Panc1 (cell line): ENCODE measurements at regions not wholly inside any gene's neighbourhood (a gene's known extent, or its start where the extent isn't known, plus 50 kb on each side); places are given as distances from the start of the nearest gene placed in this dataset.

Experiments
- ATAC-seq: fragments of 200-7000 bp; cut with Tn5 transposase; 2 replicates; pipeline ENCODE4 v1.9.1; 2020; ENCODE audit warnings: mild to moderate bottlenecking, moderate library complexity
- BruUV-seq: library from RNA; stranded (reverse); fragments of 400-500 nt; replicated peaks from 2 replicates; lab custom pipeline; 2021; lab: Mats Ljungman, UMichigan
- CTCF ChIA-PET: fragments of 300-600 bp; sonication (Branson Sonifier 250); formaldehyde crosslinking; loops from one replicate; lab custom pipeline; 2022; ENCODE audit warnings: antibody characterized with exemption; lab: Charles Lee
- POLR2A ChIA-PET: fragments of 300-600 bp; sonication (Branson Sonifier 250); formaldehyde crosslinking; loops from one replicate; lab custom pipeline; 2022; ENCODE audit warnings: antibody characterized with exemption; lab: Charles Lee
- DNase-seq: peaks from one replicate; pipeline ENCODE4 v3.0.0-alpha.2; 2010; ENCODE audit warnings: low read depth, low spot score
- H3K27ac ChIP-seq: 2 replicates; pipeline ENCODE4 v1.5.1; 2011; ENCODE audit warnings: mild to moderate bottlenecking, low read length, inconsistent platforms
- H3K27me3 ChIP-seq: fragments of 200-500 bp; sonication (Bioruptor generic); 2 replicates; pipeline ENCODE4 v1.6.0; 2014; ENCODE audit warnings: low read length, inconsistent platforms; ENCODE audit not compliant: control insufficient read depth, insufficient read depth
- H3K36me3 ChIP-seq: fragments of 200-500 bp; sonication (Bioruptor generic); 2 replicates; pipeline ENCODE4 v1.5.1; 2014; ENCODE audit warnings: inconsistent platforms, mild to moderate bottlenecking, low read length, moderate library complexity; ENCODE audit not compliant: control insufficient read depth, insufficient read depth
- H3K4me1 ChIP-seq: 2 replicates; pipeline ENCODE4 v1.5.1; 2011; ENCODE audit warnings: inconsistent platforms, mild to moderate bottlenecking, low read length, moderate library complexity; ENCODE audit not compliant: control insufficient read depth, insufficient read depth
- H3K4me3 ChIP-seq, 2 experiments: 2 replicates each; pipeline ENCODE4 v1.5.1; 2011 to 2012; ENCODE audit warnings: low read depth in 2 of 2, low read length in 2 of 2, mild to moderate bottlenecking in 2 of 2, inconsistent platforms in 1 of 2, moderate library complexity in 1 of 2
- H3K9me3 ChIP-seq: fragments of 200-500 bp; sonication (Bioruptor generic); 2 replicates; pipeline ENCODE4 v1.5.1; 2014; ENCODE audit warnings: low read depth, mild to moderate bottlenecking, inconsistent platforms, low read length, moderate library complexity; ENCODE audit not compliant: control insufficient read depth, insufficient read depth
- CTCF ChIP-seq: fragments of 450-650 bp; IDR thresholded peaks from 2 replicates; pipeline ENCODE4 v1.5.1; 2017; ENCODE audit warnings: mild to moderate bottlenecking
- POLR2AphosphoS5 ChIP-seq: IDR thresholded peaks from 2 replicates; pipeline ENCODE4 v1.6.1; 2012; ENCODE audit warnings: mild to moderate bottlenecking, low read depth, low read length, moderate library complexity
- REST ChIP-seq, 2 experiments: IDR thresholded peaks; 2 replicates each; pipeline ENCODE4 v1.6.1; 2011 to 2012; ENCODE audit warnings: low read depth in 2 of 2, control low read depth in 1 of 2, low read length in 1 of 2, mild to moderate bottlenecking in 1 of 2, moderate library complexity in 1 of 2; ENCODE audit not compliant: insufficient read depth in 1 of 2
- SIN3A ChIP-seq: IDR thresholded peaks from 2 replicates; pipeline ENCODE4 v1.6.1; 2012; ENCODE audit warnings: low read depth, mild to moderate bottlenecking, low read length, moderate library complexity, borderline replicate concordance; ENCODE audit not compliant: insufficient read depth
- TCF7L2 ChIP-seq: IDR thresholded peaks from 2 replicates; pipeline ENCODE4 v1.6.1; 2011; ENCODE audit warnings: mild to moderate bottlenecking, low read depth, low read length, inconsistent platforms
- in situ Hi-C: cut with HindIII; loops from 2 replicates; pipeline ENCODE4 v1.10.0; 2016; ENCODE audit warnings: low sequenced_read_pairs, low pct_unique_long_range_greater_than_20kb
- intact Hi-C: fragments of 100-400 bp; cut with micrococcal nuclease; formaldehyde crosslinking; loops from one replicate; pipeline ENCODE4 v1.10.0; 2022; ENCODE audit not compliant: unreplicated experiment

GRCh38 chr18:40932862-40933261 is 1022.2 kb upstream of the PIK3C3 start:
- CTCF ChIA-PET, result no interaction called here
- ATAC-seq, result no peak
- Histone ChIP-seq H3K9me3 (no peaks in the 10 kb centered on the region), H3K27me3 (no peaks in the 10 kb centered on the region), H3K27ac (no peak overlapping the region), H3K36me3 (no peaks in the 10 kb centered on the region), H3K4me1 (no peaks in the 10 kb centered on the region), H3K4me3 (no peak overlapping the region)
- TF ChIP-seq CTCF (no peak), TCF7L2 (no peak), SIN3A (no peak), REST (IDR thresholded peaks at IDR 0.05; ENCODE audit: insufficient read depth in 1 of 2, low read depth in 2 of 2, low read length in 1 of 2) (no peak), POLR2AphosphoS5 (no peak)
- in situ Hi-C loops, result no loop called here
- intact Hi-C loops, result no loop called here
- BruUV-seq, result no TSS peak
- POLR2A ChIA-PET, result no interaction called here
- DNase-seq, result no peak

- Histone ChIP-seq H3K36me3 (no peaks in the 10 kb centered on the region), H3K4me1 (no peaks in the 10 kb centered on the region), H3K4me3 (no peak overlapping the region), H3K9me3 (no peaks in the 10 kb centered on the region), H3K27me3 (no peaks in the 10 kb centered on the region), H3K27ac (no peak overlapping the region)
- no peak for ATAC-seq
- in situ Hi-C loops (no loop called here), intact Hi-C loops (no loop called here)
- no peak for DNase-seq
- ChIA-PET CTCF (interaction anchor here (0.6 kb wide), 1 partner anchor 109 kb away, joined by 12 read pairs; no protein-coding TSS in a partner anchor), POLR2A (no interaction called here)
- BruUV-seq, result no TSS peak
- TF ChIP-seq SIN3A (no peak), REST (IDR thresholded peaks at IDR 0.05; ENCODE audit: insufficient read depth in 1 of 2, low read depth in 2 of 2, low read length in 1 of 2) (no peak), TCF7L2 (no peak), CTCF (no peak), POLR2AphosphoS5 (no peak)
Measured at GRCh38 chr18:40930211-40930882, 1024.7 kb upstream of the PIK3C3 start.
